Gastrocnemius medialis (tissue), 4 donors: ENCODE measurements at regions not wholly inside any gene's neighbourhood (a gene's known extent, or its start where the extent isn't known, plus 50 kb on each side); places are given as distances from the start of the nearest gene placed in this dataset.

ENCODE experiments used
- ATAC-seq, 2 donors: fragments of 150-250 bp; one replicate each; pipeline ENCODE4 v1.9.1; 2016
- DNase-seq, 2 donors: peaks; one replicate each; pipeline ENCODE4 v3.0.0-alpha.2; 2019
- H3K27ac ChIP-seq, 4 donors: fragments of 200-600 bp; sonication (generic); 1 replicate in 1 of 4; 2 replicates in 3 of 4; pipeline ENCODE4 v1.5.1; 2016 to 2018; ENCODE audit warnings: mild to moderate bottlenecking in 2 of 4, moderate library complexity in 1 of 4
- H3K27me3 ChIP-seq, 3 donors: fragments of 200-600 bp; sonication (generic) in 2 of 3; 1 replicate in 1 of 3; 2 replicates in 2 of 3; pipeline versions ENCODE4 v1.5.1 to v1.6.0; 2016 to 2019; ENCODE audit warnings: mild to moderate bottlenecking in 1 of 3, moderate library complexity in 1 of 3
- H3K36me3 ChIP-seq, 2 donors: fragments of 200-600 bp; sonication (generic) in 1 of 2; one replicate each; pipeline ENCODE4 v1.5.1; 2017 to 2018
- H3K4me1 ChIP-seq, 2 donors: fragments of 200-600 bp; sonication (generic) in 1 of 2; one replicate each; pipeline ENCODE4 v1.5.1; 2016 to 2017; ENCODE audit warnings: mild to moderate bottlenecking in 2 of 2
- H3K4me3 ChIP-seq, 4 donors: fragments of 200-600 bp; sonication (generic) in 3 of 4; 1 replicate in 1 of 4; 2 replicates in 3 of 4; pipeline ENCODE4 v1.5.1; 2016 to 2019; ENCODE audit warnings: mild to moderate bottlenecking in 2 of 4
- H3K9me3 ChIP-seq, 3 donors: fragments of 200-600 bp; sonication (generic) in 2 of 3; 1 replicate in 1 of 3; 2 replicates in 2 of 3; pipeline ENCODE4 v1.5.1; 2016 to 2019
- CTCF ChIP-seq, 5 experiments: fragments of 450-650 bp in 3 of 5; fragments of 200-600 bp in 2 of 5; sonication (generic) in 2 of 5; IDR thresholded peaks in 4 of 5; conservative IDR thresholded peaks in 1 of 5; 1 replicate in 4 of 5; 2 replicates in 1 of 5; pipeline ENCODE4 v1.5.1; 2016 to 2019; ENCODE audit warnings: antibody characterized with exemption in 5 of 5, mild to moderate bottlenecking in 3 of 5, moderate library complexity in 3 of 5
- POLR2A ChIP-seq, 2 donors: fragments of 450-650 bp; IDR thresholded peaks; one replicate each; pipeline ENCODE4 v1.6.1; 2017; ENCODE audit warnings: antibody characterized with exemption in 2 of 2, mild to moderate bottlenecking in 2 of 2, moderate library complexity in 2 of 2
- in situ Hi-C, 4 donors: fragments of 200-750 bp; cut with MboI; loops; one replicate each; pipeline versions ENCODE4 v1.15.0 to v1.8.0; 2017; ENCODE audit warnings: low sequenced_read_pairs in 4 of 4
- intact Hi-C: fragments of 100-400 bp; cut with DNase I; formaldehyde crosslinking; loops from one replicate; pipeline ENCODE4 v1.15.1; 2023; ENCODE audit warnings: low total_unique reads

DNA sequence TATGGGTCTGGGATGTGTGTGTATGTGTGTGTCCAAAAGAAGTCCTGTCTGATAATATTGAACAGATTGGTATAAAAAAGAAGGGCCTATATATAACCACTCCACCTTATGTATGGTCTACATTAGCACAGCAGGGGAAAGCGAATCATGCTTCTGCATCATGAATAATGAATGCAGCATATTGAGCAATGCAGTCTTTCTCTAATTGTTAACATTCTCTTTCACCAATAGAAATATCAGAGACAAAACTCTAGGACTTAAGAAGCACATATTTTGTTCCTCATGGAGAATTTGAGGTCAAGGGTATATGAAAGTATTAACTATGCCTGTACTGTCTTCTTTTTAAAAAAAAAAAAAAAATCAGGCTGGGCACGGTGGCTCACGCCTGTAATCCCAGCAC, 264.3 kb upstream of the NOCT start:
- Histone ChIP-seq H3K27ac (no peak overlapping the region), H3K4me1 (no peaks in the 10 kb centered on the region), H3K27me3 (no peaks in the 10 kb centered on the region), H3K4me3 (no peak overlapping the region), H3K36me3 (no peaks in the 10 kb centered on the region), H3K9me3 (no peaks in the 10 kb centered on the region)
- in situ Hi-C loops: no loop called here
- no peak for DNase-seq
- TF ChIP-seq POLR2A (IDR thresholded peaks at IDR 0.05): no peak
- no peak for ATAC-seq
- intact Hi-C loops: no loop called here

DNA sequence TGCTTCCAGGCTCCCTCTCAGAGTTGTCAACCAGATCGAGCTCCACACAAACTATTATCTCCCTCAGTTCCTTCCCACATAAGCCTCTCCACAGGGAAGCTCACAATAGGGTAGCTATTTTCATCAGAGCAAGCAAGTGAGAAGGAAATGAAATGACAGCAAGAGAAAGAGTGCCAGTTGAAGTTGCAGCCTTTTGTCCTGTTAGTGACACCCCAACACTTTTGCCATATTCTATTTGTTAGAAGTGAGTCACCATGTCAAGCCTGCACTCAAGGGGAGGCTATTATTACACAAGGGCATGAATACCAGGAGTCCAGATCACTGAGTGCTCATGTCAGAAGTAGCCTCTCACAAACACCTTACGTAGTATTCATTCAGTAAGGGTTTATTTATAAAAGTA, 266.3 kb upstream of the NOCT start:
- Histone ChIP-seq H3K4me1 (no peaks in the 10 kb centered on the region), H3K27ac (peak overlapping the region in 2 of 4 donors; percentile 10 to 54), H3K36me3 (no peaks in the 10 kb centered on the region), H3K4me3 (no peak overlapping the region), H3K27me3 (no peaks in the 10 kb centered on the region), H3K9me3 (no peaks in the 10 kb centered on the region)
- in situ Hi-C loops: no loop called here
- ATAC-seq (peak; percentile 60 to 96), DNase-seq (peak in 1 of 2 donors; percentile 22)
- no peak for TF ChIP-seq POLR2A (IDR thresholded peaks at IDR 0.05)
- TF ChIP-seq CTCF (IDR thresholded peaks at IDR 0.05 in 4 of 5, conservative IDR thresholded peaks at IDR 0.05 in 1 of 5): no peak
- intact Hi-C loops: no loop called here

DNA sequence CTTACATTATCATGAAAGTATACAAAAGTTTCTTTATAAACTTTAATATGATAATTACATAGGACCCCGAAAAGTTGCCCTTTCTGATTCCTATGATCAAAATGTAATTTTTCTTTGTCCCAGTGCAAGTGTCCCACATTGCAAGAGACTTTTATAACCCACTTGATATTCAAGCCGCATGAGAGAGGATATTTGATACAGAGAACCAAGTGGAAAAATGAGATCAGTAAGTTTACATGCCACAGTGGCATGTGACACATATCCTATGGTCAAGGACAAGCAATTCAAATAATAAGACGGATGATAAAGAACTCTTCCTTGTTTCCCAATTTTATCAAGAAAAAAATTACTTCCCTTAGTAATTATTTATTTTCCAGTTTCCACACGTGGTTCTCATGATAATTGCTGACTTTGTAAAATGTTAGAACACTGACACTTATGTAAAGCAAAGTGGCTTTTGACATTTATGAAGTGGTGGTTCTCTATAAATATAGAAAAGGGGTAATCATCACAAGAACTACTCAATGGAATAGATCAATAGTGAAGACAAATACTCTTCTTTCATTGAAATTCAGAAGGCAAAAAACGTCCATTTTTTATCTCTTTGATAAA, 273.7 kb upstream of the NOCT start:
- Histone ChIP-seq H3K9me3 (no peaks in the 10 kb centered on the region), H3K4me3 (no peak overlapping the region), H3K36me3 (no peaks in the 10 kb centered on the region), H3K4me1 (peaks cover 14 to 15% of the 10 kb centered on the region in 2 donors), H3K27me3 (no peaks in the 10 kb centered on the region), H3K27ac (no peak overlapping the region)
- DNase-seq: no peak
- peak in 1 of 2 donors; percentile 51 for ATAC-seq
- TF ChIP-seq POLR2A (IDR thresholded peaks at IDR 0.05) (no peak), CTCF (IDR thresholded peaks at IDR 0.05 in 4 of 5, conservative IDR thresholded peaks at IDR 0.05 in 1 of 5) (no peak)
- intact Hi-C loops (no loop called here), in situ Hi-C loops (no loop called here)

GRCh38 chr4:138740816-138741745, 274.5 kb upstream of the NOCT start:
- Histone ChIP-seq H3K27ac (no peak overlapping the region), H3K4me1 (peaks cover 14 to 15% of the 10 kb centered on the region in 2 donors), H3K9me3 (no peaks in the 10 kb centered on the region), H3K36me3 (no peaks in the 10 kb centered on the region), H3K27me3 (no peaks in the 10 kb centered on the region), H3K4me3 (no peak overlapping the region)
- in situ Hi-C loops (no loop called here), intact Hi-C loops (no loop called here)
- TF ChIP-seq POLR2A (IDR thresholded peaks at IDR 0.05): no peak
- TF ChIP-seq CTCF (IDR thresholded peaks at IDR 0.05 in 4 of 5, conservative IDR thresholded peaks at IDR 0.05 in 1 of 5): no peak
- no peak for DNase-seq
- ATAC-seq: no peak

DNA sequence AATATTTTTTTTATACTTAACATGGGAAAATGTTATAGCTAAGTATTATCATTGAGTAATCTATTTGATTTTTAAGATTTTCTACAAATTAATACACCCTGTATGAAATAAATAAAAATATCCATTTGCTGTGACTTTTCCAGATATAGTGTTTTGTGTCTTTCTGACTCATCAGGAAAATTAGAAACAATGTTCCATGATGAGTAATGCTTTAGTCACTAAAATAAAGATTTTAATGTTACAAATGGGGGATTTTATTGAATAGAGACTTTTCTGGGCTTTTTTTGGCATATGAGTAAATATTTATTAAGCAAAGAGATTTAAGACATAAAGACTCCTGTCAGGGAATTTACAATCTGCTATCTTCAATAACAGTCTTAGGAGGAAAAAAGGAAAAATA, 279.2 kb upstream of the NOCT start:
- DNase-seq (no peak), ATAC-seq (no peak)
- no peak overlapping the region for H3K27ac ChIP-seq
- no peaks in the 10 kb centered on the region for H3K27me3 ChIP-seq
- intact Hi-C loops (no loop called here), in situ Hi-C loops (no loop called here)
- no peak overlapping the region for H3K4me3 ChIP-seq
- TF ChIP-seq POLR2A (IDR thresholded peaks at IDR 0.05): no peak
- no peak for TF ChIP-seq CTCF (IDR thresholded peaks at IDR 0.05 in 4 of 5, conservative IDR thresholded peaks at IDR 0.05 in 1 of 5)
- H3K36me3 ChIP-seq: no peaks in the 10 kb centered on the region
- H3K4me1 ChIP-seq: peaks cover 0 to 6% of the 10 kb centered on the region in 2 donors
- H3K9me3 ChIP-seq: no peaks in the 10 kb centered on the region
